ENCODE measurements at regions not wholly inside any gene's neighbourhood (a gene's known extent, or its start where the extent isn't known, plus 50 kb on each side); places are given as distances from the start of the nearest gene placed in this dataset.
A peak's percentile ranks its signal among the peaks of the same experiment; 100 is the strongest.
"Not testable (repeated sequence)": the region's sequence is repeated elsewhere in the genome, so short reads cannot be mapped to it uniquely, and the experiment has no call there.

DNA sequence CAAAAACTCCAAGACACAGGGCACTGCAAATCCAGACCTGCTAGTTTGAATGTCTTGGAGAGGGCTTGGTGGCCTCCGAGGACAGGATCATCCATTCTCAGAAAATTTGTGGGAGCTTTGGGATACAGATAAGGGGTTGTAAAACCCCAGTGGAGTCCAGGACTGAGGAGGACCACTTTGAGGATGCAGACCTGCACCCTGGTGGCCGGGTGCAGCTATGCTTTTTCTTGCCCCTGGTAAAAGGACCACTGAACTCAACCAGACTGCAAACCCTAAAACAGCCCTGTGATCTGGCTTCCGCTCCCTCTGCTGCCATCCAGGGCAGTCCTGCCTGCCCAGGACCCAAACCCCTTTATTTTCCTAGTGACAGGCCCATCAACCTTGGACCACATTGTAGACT, 169.5 kb upstream of the DAAM1 start:
- no peak for DNase-seq

GRCh38 chr14:59020382-59020781, 168.1 kb upstream of the DAAM1 start:
- DNase-seq = peak in 1 of 2 experiments; percentile 62

DNA sequence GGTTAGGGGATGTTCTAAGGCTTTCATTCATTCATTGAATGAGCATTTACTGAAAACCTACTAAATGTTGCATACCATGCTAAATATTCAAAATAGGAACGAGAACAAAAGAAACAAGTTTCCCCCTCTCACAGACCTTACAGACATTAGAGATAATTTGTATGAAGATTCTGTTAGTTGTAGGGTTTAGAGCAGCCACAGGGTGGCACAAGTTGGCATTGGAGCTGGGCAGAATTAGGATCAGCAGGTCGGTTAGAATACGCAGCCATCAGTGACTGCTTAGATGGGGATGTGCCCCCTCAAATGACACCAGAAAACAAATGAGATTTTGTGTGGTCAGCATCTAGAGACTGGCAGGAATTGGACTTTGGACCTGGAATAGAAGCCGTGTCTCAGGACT, 166.3 kb upstream of the DAAM1 start:
- DNase-seq = peak in 1 of 2 experiments; percentile 47

GRCh38 chr14:59026081-59026480, 162.4 kb upstream of the DAAM1 start:
- no peak for DNase-seq

- DNase-seq = not testable (repeated sequence)
Observed at GRCh38 chr14:59026640-59027039, 161.8 kb upstream of the DAAM1 start.

GRCh38 chr14:59028476-59029202, 159.8 kb upstream of the DAAM1 start:
- DNase-seq = peak; percentile 68 to 88

GRCh38 chr14:59032826-59033225, 155.6 kb upstream of the DAAM1 start:
- peak; percentile 89 to 91 for DNase-seq

- no peak for DNase-seq
Observed at GRCh38 chr14:59036134-59036533, 152.3 kb upstream of the DAAM1 start.

- no peak for DNase-seq
Observed at GRCh38 chr14:59037086-59037485, 151.4 kb upstream of the DAAM1 start.

DNA sequence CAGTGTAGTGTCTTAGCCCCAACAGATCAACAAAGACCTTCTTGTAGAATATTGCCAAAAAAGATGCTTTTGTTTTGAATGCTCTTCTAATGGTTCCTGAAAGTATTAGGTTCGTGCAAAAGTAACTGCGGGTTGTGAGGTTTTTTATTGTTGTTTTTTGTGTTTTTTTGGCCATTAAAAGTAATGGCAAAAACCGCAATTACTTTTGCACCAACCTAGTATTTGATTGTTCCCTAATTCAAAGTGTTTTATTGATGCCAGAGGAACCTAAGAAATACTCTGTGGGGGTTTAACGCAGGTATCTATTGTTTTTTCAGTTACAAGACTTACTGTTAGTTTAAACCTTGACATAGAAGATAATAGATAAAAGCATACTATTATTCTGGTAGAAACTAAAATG, 150.8 kb upstream of the DAAM1 start:
- no peak for DNase-seq

DNA sequence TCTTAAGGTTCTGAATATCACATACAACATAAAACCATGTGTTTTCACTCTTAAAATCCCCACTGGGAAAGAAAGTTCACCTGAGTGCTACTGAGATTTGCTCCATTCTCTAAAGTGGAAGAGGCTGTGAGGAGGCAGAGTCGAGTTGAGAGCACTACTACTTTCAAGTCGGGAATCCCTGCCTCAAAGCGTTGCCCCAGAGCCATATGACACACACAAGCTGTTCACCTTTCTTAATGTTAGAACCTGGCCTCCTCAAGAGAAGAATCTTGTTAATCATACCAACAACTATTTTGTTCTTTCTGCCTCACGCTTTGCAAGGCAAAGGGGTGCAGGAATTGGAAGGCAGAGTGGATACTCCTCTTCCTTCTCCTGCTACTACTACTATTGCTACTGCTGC, 149.7 kb upstream of the DAAM1 start:
- DNase-seq = no peak

DNA sequence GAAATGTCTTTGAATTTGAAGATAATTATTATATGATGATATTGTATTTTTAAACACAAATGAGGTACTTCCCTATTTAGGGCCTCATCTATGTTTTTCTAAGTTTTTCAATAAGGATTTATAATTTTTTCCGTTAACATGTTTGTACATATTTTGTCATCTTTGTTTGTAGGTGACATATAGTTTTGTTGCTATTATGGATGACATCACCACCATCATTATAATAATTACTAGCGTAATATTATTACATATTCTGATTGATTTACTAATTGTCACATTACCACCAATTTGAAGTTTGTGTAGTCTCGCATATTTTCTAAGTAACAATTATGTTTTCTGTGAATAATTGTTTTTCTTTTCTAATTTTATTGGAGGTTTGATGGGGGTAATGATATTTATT, 147.2 kb upstream of the DAAM1 start:
- DNase-seq = no peak

- no peak for DNase-seq
Observed at GRCh38 chr14:59044707-59045106, 143.8 kb upstream of the DAAM1 start.

- peak; percentile 48 to 57 for DNase-seq
Observed at GRCh38 chr14:59046746-59047145, 141.7 kb upstream of the DAAM1 start.

GRCh38 chr14:59055006-59055405, 133.5 kb upstream of the DAAM1 start:
- no peak for DNase-seq

DNA sequence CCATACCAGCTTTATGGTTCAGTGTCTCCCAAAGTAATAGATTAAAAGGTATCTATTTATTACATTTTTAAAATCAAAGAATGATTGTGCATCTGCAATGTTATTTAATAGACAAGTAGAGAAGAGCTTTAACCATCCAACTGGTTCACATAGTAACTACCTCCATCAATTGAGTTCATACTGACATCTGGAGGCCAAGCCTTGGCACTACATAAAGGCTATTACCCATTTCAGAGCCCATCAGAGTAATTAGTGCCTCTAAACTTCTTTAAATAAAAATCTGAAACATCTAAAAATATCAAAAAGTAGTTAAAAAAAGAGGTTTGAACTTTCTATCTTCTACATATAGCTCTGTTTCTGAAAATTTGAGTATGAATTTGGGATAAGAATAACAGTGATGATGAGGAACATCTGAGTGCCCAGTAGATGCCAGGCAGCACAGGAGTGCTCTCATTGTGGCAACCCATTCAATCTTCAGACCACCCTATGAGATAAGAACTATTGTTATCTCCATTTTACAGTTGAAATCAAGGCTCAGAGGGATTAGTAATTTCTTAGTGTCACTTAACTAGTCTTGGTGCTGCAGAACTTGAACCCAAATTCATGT, 132.9 kb upstream of the DAAM1 start:
- DNase-seq = peak; percentile 40 to 73

DNA sequence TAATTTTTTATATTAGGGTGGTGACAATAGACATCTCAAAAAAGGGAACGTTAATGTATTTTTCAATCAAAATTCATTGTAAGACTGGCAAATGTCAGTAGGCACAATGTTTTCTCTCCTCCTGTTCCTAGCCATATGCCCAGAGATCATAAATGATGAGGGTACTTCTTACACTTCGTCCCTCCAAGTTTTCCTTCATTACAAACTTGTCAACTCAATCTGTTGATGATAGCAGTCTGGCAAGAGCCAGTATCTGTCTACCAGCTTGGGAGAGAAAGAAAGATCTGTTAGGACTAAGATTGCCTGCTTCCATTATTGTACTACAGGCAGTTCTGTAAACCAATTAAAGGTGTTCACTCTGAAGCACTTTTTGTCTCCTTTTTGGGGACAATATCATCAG, 130.9 kb upstream of the DAAM1 start:
- DNase-seq = no peak

GRCh38 chr14:59058776-59059175, 129.7 kb upstream of the DAAM1 start:
- not testable (repeated sequence) for DNase-seq

DNA sequence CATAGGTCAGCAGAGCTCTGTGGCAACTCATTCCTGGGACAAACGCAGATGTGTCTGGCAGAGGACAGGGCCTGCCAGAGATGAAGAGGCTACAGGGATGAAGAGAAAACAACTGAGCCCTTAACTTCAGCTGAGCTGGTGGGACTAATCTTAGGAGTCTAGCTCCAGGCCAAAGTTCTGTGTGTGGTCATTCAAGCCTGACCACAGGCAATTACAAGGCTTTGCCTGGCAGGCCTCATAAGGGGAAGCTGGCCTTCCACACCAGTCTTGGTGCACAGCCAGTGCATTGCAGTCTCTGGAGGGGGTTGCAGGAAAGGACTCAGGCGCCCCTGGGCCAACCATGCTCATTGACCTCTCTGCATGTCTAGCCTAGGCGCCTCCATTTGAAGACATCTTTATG, 127.6 kb upstream of the DAAM1 start:
- no peak for DNase-seq

- DNase-seq = no peak
Observed at GRCh38 chr14:59061292-59061691, 127.2 kb upstream of the DAAM1 start.

- no peak for DNase-seq
Observed at GRCh38 chr14:59063259-59063658, 125.2 kb upstream of the DAAM1 start.

GRCh38 chr14:59067127-59067894, 121.2 kb upstream of the DAAM1 start:
- DNase-seq = no peak

GRCh38 chr14:59069163-59069854, 119.2 kb upstream of the DAAM1 start:
- DNase-seq = no peak

All from NCI-H526 (cell line).